MM.1S (cell line): ENCODE measurements at regions not wholly inside any gene's neighbourhood (a gene's known extent, or its start where the extent isn't known, plus 50 kb on each side); places are given as distances from the start of the nearest gene placed in this dataset.

Experiments
- DNase-seq: peaks from one replicate; pipeline ENCODE4 v3.0.0-alpha.2; 2015
- H2AFZ ChIP-seq: fragments of 300-600 bp; sonication (generic); 2 replicates; pipeline ENCODE4 v1.6.0; 2016; ENCODE audit warnings: antibody characterized with exemption, low read length
- H3F3A ChIP-seq: fragments of 300-600 bp; sonication (generic); 2 replicates; pipeline ENCODE4 v1.6.1; 2016; ENCODE audit warnings: mild to moderate bottlenecking, antibody characterized with exemption, low read length, moderate library complexity, mixed read lengths; ENCODE audit not compliant: insufficient read depth
- H3K27ac ChIP-seq: fragments of 300-600 bp; sonication (generic); 2 replicates; pipeline ENCODE4 v1.5.1; 2016; ENCODE audit warnings: mild to moderate bottlenecking, low read length
- H3K27me3 ChIP-seq: fragments of 300-600 bp; sonication (generic); replicated peaks from 2 replicates; pipeline ENCODE4 v1.6.0; 2016; ENCODE audit warnings: low read length; ENCODE audit not compliant: insufficient read depth
- H3K36me3 ChIP-seq: fragments of 300-600 bp; sonication (generic); replicated peaks from 2 replicates; pipeline ENCODE4 v1.6.1; 2016; ENCODE audit warnings: mild to moderate bottlenecking, low read length, mixed read lengths; ENCODE audit not compliant: insufficient read depth
- H3K4me1 ChIP-seq: fragments of 300-600 bp; sonication (generic); 2 replicates; pipeline ENCODE4 v1.6.1; 2016; ENCODE audit warnings: low read length, mixed read lengths
- H3K4me2 ChIP-seq: fragments of 300-600 bp; sonication (generic); 2 replicates; pipeline ENCODE4 v1.6.0; 2016; ENCODE audit warnings: low read depth, low read length
- H3K4me3 ChIP-seq: fragments of 300-600 bp; sonication (generic); 2 replicates; pipeline ENCODE4 v1.5.1; 2016; ENCODE audit warnings: low read length, mixed read lengths
- H3K79me2 ChIP-seq: fragments of 300-600 bp; sonication (generic); 2 replicates; pipeline ENCODE4 v1.6.1; 2016; ENCODE audit warnings: mixed run types, low read length, mixed read lengths
- H3K9ac ChIP-seq: fragments of 300-600 bp; sonication (generic); 2 replicates; pipeline ENCODE4 v1.6.1; 2016; ENCODE audit warnings: low read length, mixed read lengths
- H3K9me2 ChIP-seq: fragments of 300-600 bp; sonication (generic); replicated peaks from 2 replicates; pipeline ENCODE4 v1.6.1; 2016; ENCODE audit warnings: mild to moderate bottlenecking, low read length, mixed read lengths; ENCODE audit not compliant: insufficient read depth
- H3K9me3 ChIP-seq: fragments of 300-600 bp; sonication (generic); replicated peaks from 2 replicates; pipeline ENCODE4 v1.6.1; 2016; ENCODE audit warnings: mild to moderate bottlenecking, low read length, mixed read lengths; ENCODE audit not compliant: insufficient read depth
- H4K20me1 ChIP-seq: fragments of 300-600 bp; sonication (generic); 2 replicates; pipeline ENCODE4 v1.6.1; 2016; ENCODE audit warnings: mild to moderate bottlenecking, low read length, moderate library complexity, mixed read lengths; ENCODE audit not compliant: insufficient read depth
- CTCF ChIP-seq: fragments of 300-600 bp; sonication (generic); IDR thresholded peaks from 2 replicates; pipeline ENCODE4 v1.5.1; 2016; ENCODE audit warnings: antibody characterized with exemption, low read length, mixed read lengths
- EZH2 ChIP-seq: fragments of 300-600 bp; sonication (generic); optimal IDR thresholded peaks from 2 replicates; pipeline ENCODE3; 2017; ENCODE audit warnings: low read depth, mild to moderate bottlenecking, antibody characterized with exemption, low read length, mixed read lengths
- EZH2phosphoT487 ChIP-seq: fragments of 300-600 bp; sonication (generic); IDR thresholded peaks from 2 replicates; pipeline ENCODE4 v1.6.1; 2018; ENCODE audit warnings: antibody characterized with exemption, low read length

DNA sequence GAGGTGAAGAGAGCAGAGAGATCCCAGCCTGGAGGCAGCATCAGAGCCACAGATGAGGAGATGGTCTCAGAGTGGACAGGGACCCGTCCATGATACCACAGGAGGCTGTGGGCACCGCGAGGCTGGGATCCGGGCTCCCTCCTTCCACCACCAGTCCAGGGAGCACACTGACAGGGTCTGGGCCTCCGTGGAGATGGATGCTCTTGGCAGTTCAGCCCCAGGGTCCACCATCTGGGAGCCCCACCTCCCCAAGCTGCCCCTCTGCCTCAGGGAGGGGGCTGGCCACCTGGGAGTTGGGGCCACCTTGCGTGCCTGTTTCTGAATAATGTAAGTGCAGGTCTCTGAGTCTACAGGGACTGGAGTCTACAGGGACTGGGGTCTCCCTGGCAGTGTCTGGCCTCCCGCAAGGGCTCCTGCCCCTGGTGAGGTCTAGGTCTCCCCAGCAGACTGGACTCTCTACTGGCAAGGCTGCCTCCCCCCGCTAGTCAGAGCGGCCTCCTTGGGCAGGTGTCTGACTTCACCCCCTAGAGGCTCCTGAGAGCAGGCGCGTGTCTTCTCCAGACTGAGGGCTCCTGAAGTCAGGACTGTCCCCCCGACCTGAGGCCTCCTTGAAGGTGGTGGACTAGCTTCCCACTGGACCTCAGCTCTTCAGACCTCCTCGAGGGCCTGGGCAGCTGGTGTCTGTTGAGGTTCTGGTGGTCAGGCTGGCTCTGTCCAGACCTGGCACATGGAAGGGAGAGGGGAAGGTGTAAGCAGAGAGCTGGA is 218.5 kb downstream of the PTPRU start:
- no peak overlapping the region for H3K4me2 ChIP-seq
- no peak overlapping the region for H3K27ac ChIP-seq
- H3K9me2 ChIP-seq: no peaks in the 10 kb centered on the region
- TF ChIP-seq EZH2phosphoT487 (no peak), CTCF (no peak), EZH2 (no peak)
- H3K9me3 ChIP-seq: no peaks in the 10 kb centered on the region
- no peak overlapping the region for H3K9ac ChIP-seq
- no peak for DNase-seq
- H3K4me1 ChIP-seq: no peaks in the 10 kb centered on the region
- no peaks in the 10 kb centered on the region for H3K36me3 ChIP-seq
- H3K4me3 ChIP-seq: no peak overlapping the region
- H3K27me3 ChIP-seq: peaks cover 42% of the 10 kb centered on the region
- H4K20me1 ChIP-seq: no peaks in the 10 kb centered on the region
- no peaks in the 10 kb centered on the region for H3F3A ChIP-seq
- no peaks in the 10 kb centered on the region for H3K79me2 ChIP-seq
- H2AFZ ChIP-seq: no peak overlapping the region

- Histone ChIP-seq H3K9ac (no peak overlapping the region), H3K4me1 (no peaks in the 10 kb centered on the region), H4K20me1 (no peaks in the 10 kb centered on the region), H2AFZ (no peak overlapping the region), H3K4me2 (no peak overlapping the region), H3K4me3 (no peak overlapping the region), H3F3A (no peaks in the 10 kb centered on the region), H3K9me2 (no peaks in the 10 kb centered on the region), H3K9me3 (no peaks in the 10 kb centered on the region), H3K27ac (no peak overlapping the region), H3K36me3 (no peaks in the 10 kb centered on the region), H3K79me2 (no peaks in the 10 kb centered on the region), H3K27me3 (peaks cover 41% of the 10 kb centered on the region)
- TF ChIP-seq EZH2phosphoT487 (no peak), CTCF (no peak), EZH2 (no peak)
- DNase-seq: peak; percentile 24
Observed at GRCh38 chr1:29453502-29454240, 217.3 kb downstream of the PTPRU start.

DNA sequence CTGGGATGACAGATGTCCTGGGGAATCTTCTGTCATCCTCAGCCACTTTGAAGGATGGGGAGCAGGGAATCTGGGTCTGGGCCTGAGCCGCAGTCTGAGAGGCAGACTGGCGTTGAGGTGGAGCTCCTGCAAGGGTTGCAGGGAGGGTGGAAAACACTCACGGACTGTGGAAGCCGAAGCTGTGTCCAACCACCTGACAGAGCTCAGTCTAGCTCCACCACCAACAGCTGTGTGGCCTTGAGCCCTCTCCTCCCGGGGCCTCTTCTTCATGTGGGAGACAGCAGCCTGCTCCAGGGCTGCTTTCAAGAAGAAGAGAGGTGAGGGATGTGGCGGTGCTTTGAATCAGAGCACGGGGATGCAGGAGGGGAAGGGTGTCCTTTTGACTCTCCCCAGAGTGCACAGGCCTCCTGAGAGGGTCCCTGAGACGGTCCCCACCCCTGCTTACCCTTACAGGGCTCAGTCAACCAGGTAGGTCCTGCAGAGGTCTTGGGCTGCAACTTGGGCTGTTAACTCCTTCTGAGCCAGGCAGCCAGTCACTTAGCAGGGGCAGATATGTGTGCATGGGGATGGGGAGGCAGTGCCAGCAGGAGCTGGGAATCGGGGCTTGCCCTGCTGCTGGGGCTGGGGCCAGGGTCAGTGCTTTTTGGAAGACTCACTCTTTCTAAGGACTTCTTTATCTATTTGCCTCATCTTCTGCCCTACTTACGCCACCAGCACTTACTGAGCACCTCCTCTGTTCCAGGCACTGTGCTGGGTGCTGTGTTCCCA is 216.3 kb downstream of the PTPRU start:
- Histone ChIP-seq H3K27ac (no peak overlapping the region), H3K4me3 (no peak overlapping the region), H3K4me1 (no peaks in the 10 kb centered on the region), H3K79me2 (no peaks in the 10 kb centered on the region), H3K9me2 (no peaks in the 10 kb centered on the region), H3F3A (no peaks in the 10 kb centered on the region), H3K27me3 (peaks cover 37% of the 10 kb centered on the region), H4K20me1 (no peaks in the 10 kb centered on the region), H3K9ac (no peak overlapping the region), H2AFZ (no peak overlapping the region), H3K4me2 (no peak overlapping the region), H3K9me3 (no peaks in the 10 kb centered on the region), H3K36me3 (no peaks in the 10 kb centered on the region)
- no peak for DNase-seq
- TF ChIP-seq EZH2 (no peak), CTCF (no peak), EZH2phosphoT487 (no peak)
